ENCODE measurements at regions not wholly inside any gene's neighbourhood (a gene's known extent, or its start where the extent isn't known, plus 50 kb on each side); places are given as distances from the start of the nearest gene placed in this dataset.

GRCh38 chr18:6557057-6557769 lies 142.5 kb upstream of the L3MBTL4 start:
- no peak overlapping the region for H3K4me3 Mint-ChIP-seq (ENCODE audit: unreplicated experiment)
- H3K27me3 Mint-ChIP-seq (ENCODE audit: unreplicated experiment), result no peaks in the 10 kb centered on the region
- no peak for DNase-seq (ENCODE audit: low spot score)
- H3K4me1 Mint-ChIP-seq (ENCODE audit: unreplicated experiment), result peaks cover 8% of the 10 kb centered on the region
- H3K27ac Mint-ChIP-seq (ENCODE audit: unreplicated experiment), result no peak overlapping the region
- no peaks in the 10 kb centered on the region for H3K9me3 Mint-ChIP-seq (ENCODE audit: unreplicated experiment)
- no peak for TF ChIP-seq CTCF (IDR thresholded peaks at IDR 0.05; ENCODE audit: unreplicated experiment)
- H3K36me3 Mint-ChIP-seq (ENCODE audit: low read depth, unreplicated experiment), result no peaks in the 10 kb centered on the region

GRCh38 chr18:6557770-6558248 lies 143.1 kb upstream of the L3MBTL4 start:
- Mint-ChIP-seq H3K27me3 (ENCODE audit: unreplicated experiment) (no peaks in the 10 kb centered on the region), H3K27ac (ENCODE audit: unreplicated experiment) (no peak overlapping the region), H3K4me1 (ENCODE audit: unreplicated experiment) (peaks cover 8% of the 10 kb centered on the region), H3K36me3 (ENCODE audit: low read depth, unreplicated experiment) (no peaks in the 10 kb centered on the region), H3K4me3 (ENCODE audit: unreplicated experiment) (no peak overlapping the region), H3K9me3 (ENCODE audit: unreplicated experiment) (no peaks in the 10 kb centered on the region)
- TF ChIP-seq CTCF (IDR thresholded peaks at IDR 0.05; ENCODE audit: unreplicated experiment), result no peak
- no peak for DNase-seq (ENCODE audit: low spot score)

- Mint-ChIP-seq H3K4me3 (ENCODE audit: unreplicated experiment) (no peak overlapping the region), H3K4me1 (ENCODE audit: unreplicated experiment) (peaks cover 8% of the 10 kb centered on the region), H3K27ac (ENCODE audit: unreplicated experiment) (peak overlapping the region; percentile 21), H3K9me3 (ENCODE audit: unreplicated experiment) (no peaks in the 10 kb centered on the region), H3K27me3 (ENCODE audit: unreplicated experiment) (peaks cover 2% of the 10 kb centered on the region), H3K36me3 (ENCODE audit: low read depth, unreplicated experiment) (no peaks in the 10 kb centered on the region)
- no peak for TF ChIP-seq CTCF (IDR thresholded peaks at IDR 0.05; ENCODE audit: unreplicated experiment)
- no peak for DNase-seq (ENCODE audit: low spot score)
Measured at GRCh38 chr18:6558446-6559156, 143.9 kb upstream of the L3MBTL4 start.

GRCh38 chr18:6559296-6559695 lies 144.6 kb upstream of the L3MBTL4 start:
- Mint-ChIP-seq H3K27me3 (ENCODE audit: unreplicated experiment) (peaks cover 2% of the 10 kb centered on the region), H3K9me3 (ENCODE audit: unreplicated experiment) (no peaks in the 10 kb centered on the region), H3K4me1 (ENCODE audit: unreplicated experiment) (peaks cover 8% of the 10 kb centered on the region), H3K27ac (ENCODE audit: unreplicated experiment) (no peak overlapping the region), H3K4me3 (ENCODE audit: unreplicated experiment) (no peak overlapping the region), H3K36me3 (ENCODE audit: low read depth, unreplicated experiment) (no peaks in the 10 kb centered on the region)
- DNase-seq (ENCODE audit: low spot score), result no peak
- TF ChIP-seq CTCF (IDR thresholded peaks at IDR 0.05; ENCODE audit: unreplicated experiment), result no peak

- DNase-seq (ENCODE audit: low spot score), result no peak
- Mint-ChIP-seq H3K4me1 (ENCODE audit: unreplicated experiment) (peaks cover 11% of the 10 kb centered on the region), H3K9me3 (ENCODE audit: unreplicated experiment) (no peaks in the 10 kb centered on the region), H3K36me3 (ENCODE audit: low read depth, unreplicated experiment) (no peaks in the 10 kb centered on the region), H3K27ac (ENCODE audit: unreplicated experiment) (no peak overlapping the region), H3K4me3 (ENCODE audit: unreplicated experiment) (no peak overlapping the region), H3K27me3 (ENCODE audit: unreplicated experiment) (peaks cover 2% of the 10 kb centered on the region)
- TF ChIP-seq CTCF (IDR thresholded peaks at IDR 0.05; ENCODE audit: unreplicated experiment), result no peak
Measured at GRCh38 chr18:6561016-6561415, 146.3 kb upstream of the L3MBTL4 start.
